BE2C (cell line): ENCODE measurements at regions not wholly inside any gene's neighbourhood (a gene's known extent, or its start where the extent isn't known, plus 50 kb on each side); places are given as distances from the start of the nearest gene placed in this dataset.

Experiments
- DNase-seq: peaks from one replicate; pipeline ENCODE4 v3.0.0-alpha.2; 2020
- H3K27me3 ChIP-seq: fragments of 250-450 bp; sonication (Bioruptor Pico); 2 replicates; pipeline ENCODE4 v1.5.1; 2020; ENCODE audit warnings: mild to moderate bottlenecking
- H3K36me3 ChIP-seq: fragments of 250-450 bp; sonication (Bioruptor Pico); 2 replicates; pipeline ENCODE4 v1.5.1; 2020; ENCODE audit warnings: mild to moderate bottlenecking
- H3K4me1 ChIP-seq: fragments of 250-450 bp; sonication (Bioruptor Pico); 2 replicates; pipeline ENCODE4 v1.5.1; 2020
- H3K4me3 ChIP-seq: 2 replicates; pipeline ENCODE4 v1.5.1; 2011; ENCODE audit warnings: low read depth, low read length
- H3K9me3 ChIP-seq: fragments of 250-450 bp; sonication (Bioruptor Pico); 2 replicates; pipeline ENCODE4 v1.5.1; 2020
- TF ChIP-seq, protein P1 (sequence below): IDR thresholded peaks from 2 replicates; pipeline ENCODE4 v1.5.1; 2012; ENCODE audit warnings: mild to moderate bottlenecking, low read depth, low read length

- Histone ChIP-seq H3K36me3 (no peaks in the 10 kb centered on the region), H3K4me1 (no peaks in the 10 kb centered on the region), H3K9me3 (no peaks in the 10 kb centered on the region), H3K27me3 (no peaks in the 10 kb centered on the region), H3K4me3 (no peak overlapping the region)
- DNase-seq, result no peak
- TF ChIP-seq, protein P1, sequence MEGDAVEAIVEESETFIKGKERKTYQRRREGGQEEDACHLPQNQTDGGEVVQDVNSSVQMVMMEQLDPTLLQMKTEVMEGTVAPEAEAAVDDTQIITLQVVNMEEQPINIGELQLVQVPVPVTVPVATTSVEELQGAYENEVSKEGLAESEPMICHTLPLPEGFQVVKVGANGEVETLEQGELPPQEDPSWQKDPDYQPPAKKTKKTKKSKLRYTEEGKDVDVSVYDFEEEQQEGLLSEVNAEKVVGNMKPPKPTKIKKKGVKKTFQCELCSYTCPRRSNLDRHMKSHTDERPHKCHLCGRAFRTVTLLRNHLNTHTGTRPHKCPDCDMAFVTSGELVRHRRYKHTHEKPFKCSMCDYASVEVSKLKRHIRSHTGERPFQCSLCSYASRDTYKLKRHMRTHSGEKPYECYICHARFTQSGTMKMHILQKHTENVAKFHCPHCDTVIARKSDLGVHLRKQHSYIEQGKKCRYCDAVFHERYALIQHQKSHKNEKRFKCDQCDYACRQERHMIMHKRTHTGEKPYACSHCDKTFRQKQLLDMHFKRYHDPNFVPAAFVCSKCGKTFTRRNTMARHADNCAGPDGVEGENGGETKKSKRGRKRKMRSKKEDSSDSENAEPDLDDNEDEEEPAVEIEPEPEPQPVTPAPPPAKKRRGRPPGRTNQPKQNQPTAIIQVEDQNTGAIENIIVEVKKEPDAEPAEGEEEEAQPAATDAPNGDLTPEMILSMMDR, result no peak
Measured at GRCh38 chr13:72113931-72114330, 246.9 kb upstream of the DACH1 start.

DNA sequence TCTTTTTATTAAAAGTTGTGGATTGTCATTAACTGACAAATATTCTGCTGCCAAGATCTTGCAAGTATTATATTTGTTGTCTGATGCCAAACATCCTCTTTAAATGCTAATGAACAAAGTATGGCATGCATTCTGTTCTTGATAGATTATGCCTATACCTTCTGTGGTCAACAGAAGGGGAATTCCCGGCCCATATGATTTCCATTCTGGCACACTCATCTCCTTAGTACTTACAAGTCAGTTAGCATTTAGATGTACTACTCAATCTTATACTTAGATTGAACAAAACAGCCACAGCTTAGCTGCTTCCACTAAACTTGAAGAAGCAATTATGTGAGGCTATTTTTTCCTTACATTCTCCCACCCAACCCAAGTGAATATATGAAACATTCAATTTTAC is 246.1 kb upstream of the DACH1 start:
- TF ChIP-seq, protein P1, result no peak
- Histone ChIP-seq H3K36me3 (no peaks in the 10 kb centered on the region), H3K9me3 (no peaks in the 10 kb centered on the region), H3K4me1 (no peaks in the 10 kb centered on the region), H3K27me3 (no peaks in the 10 kb centered on the region), H3K4me3 (no peak overlapping the region)
- no peak for DNase-seq

DNA sequence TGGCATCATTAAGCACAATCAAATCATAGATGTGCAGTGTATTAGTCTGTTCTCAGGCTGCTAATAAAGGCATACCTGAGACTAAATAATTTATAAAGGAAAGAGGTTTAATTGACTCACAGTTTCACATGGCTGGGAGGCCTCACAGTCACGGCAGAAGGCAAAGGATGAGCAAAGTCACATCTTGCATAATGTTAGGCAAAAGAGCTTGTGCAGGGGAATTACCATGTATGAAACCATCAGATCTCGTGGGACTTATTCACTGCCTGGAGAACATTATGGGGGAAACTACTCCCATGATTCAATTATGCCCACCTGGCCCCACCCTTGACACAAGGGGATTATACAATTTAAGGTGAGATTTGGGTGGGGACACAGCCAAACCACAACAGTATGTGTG is 245.2 kb upstream of the DACH1 start:
- Histone ChIP-seq H3K36me3 (no peaks in the 10 kb centered on the region), H3K27me3 (no peaks in the 10 kb centered on the region), H3K4me3 (no peak overlapping the region), H3K4me1 (no peaks in the 10 kb centered on the region), H3K9me3 (no peaks in the 10 kb centered on the region)
- no peak for DNase-seq
- TF ChIP-seq, protein P1, result no peak

DNA sequence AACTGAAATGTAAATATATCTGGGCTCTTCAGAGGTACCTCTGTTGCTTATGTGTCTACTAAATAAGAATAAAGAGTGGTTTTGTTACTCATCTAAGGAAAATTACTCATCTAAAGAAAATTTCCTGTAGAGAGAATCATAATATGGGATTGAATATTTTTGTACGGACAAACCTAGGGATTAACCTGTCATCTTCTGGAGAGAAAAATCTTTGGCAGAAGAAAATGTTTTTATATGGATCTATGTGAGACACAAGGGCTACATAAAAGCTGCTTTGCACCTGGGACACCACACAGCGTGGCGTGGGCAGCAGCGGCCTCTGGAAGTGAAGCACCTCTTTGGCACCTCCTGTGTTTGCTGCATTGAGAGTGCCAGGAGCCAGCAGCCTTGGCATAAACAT is 242.9 kb upstream of the DACH1 start:
- Histone ChIP-seq H3K9me3 (no peaks in the 10 kb centered on the region), H3K4me3 (no peak overlapping the region), H3K36me3 (no peaks in the 10 kb centered on the region), H3K4me1 (no peaks in the 10 kb centered on the region), H3K27me3 (no peaks in the 10 kb centered on the region)
- DNase-seq, result no peak
- TF ChIP-seq, protein P1, result no peak

DNA sequence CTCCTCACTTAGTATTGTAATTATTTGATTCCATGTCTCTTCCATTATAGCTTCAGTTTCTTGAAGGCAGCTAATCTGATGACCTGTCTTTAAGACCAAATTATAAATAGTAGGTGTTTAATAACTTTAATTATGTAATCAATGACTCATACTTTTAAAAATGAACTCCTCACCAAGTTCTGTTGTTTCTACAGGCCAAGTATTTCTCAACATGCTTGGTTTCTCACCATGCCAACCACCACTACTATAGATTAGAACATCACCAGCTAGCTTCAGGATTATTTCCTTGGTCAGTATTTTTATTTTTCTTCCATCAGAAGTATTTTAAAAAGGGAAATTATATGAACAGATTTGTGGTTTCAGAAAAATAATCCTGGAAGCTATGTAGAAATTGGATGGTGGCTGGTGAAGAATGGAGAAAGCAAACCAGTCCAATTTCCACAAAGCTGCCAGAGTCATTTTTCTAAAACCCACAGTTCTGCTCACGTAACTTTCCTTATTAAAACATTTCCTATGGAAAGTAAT is 237.7 kb upstream of the DACH1 start:
- TF ChIP-seq, protein P1, result no peak
- Histone ChIP-seq H3K4me3 (no peak overlapping the region), H3K27me3 (no peaks in the 10 kb centered on the region), H3K36me3 (no peaks in the 10 kb centered on the region), H3K9me3 (no peaks in the 10 kb centered on the region), H3K4me1 (peaks cover 3% of the 10 kb centered on the region; the same call in 1 of the 2 replicates)
- no peak for DNase-seq

DNA sequence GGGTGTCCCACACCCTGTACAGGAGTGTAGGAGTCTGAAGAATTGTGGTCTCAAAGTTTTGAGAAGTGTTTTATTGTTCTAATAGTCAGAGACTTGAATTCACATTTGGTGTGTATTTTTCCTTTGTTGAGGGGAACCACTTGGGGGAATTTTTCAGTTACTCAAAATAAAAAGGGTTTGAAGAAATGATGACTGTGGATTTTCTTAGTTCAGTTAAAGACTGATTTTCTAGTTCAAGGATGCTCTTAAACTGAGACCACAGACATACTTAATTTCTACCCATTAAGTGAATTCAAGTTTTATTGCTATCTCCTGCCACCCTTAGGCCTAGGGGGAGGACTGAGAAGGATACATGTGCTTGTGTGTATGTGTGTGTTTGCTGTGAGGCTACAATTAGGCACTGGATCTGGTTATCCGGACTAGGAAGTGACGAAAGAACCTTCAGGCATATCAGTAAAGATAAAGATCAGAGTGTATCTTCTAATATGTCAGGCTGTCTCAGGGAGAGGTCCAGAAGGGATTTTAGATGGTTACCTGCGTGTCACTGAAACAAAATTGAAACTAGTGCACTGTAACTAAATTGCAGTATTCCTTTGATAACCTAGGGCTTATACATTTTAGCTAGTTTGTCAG is 234.9 kb upstream of the DACH1 start:
- Histone ChIP-seq H3K9me3 (no peaks in the 10 kb centered on the region), H3K4me3 (no peak overlapping the region), H3K36me3 (no peaks in the 10 kb centered on the region), H3K4me1 (peaks cover 3% of the 10 kb centered on the region; the same call in 1 of the 2 replicates), H3K27me3 (no peaks in the 10 kb centered on the region)
- DNase-seq, result no peak
- TF ChIP-seq, protein P1, result no peak
